ENCODE measurements at regions not wholly inside any gene's neighbourhood (a gene's known extent, or its start where the extent isn't known, plus 50 kb on each side); places are given as distances from the start of the nearest gene placed in this dataset.

- Histone ChIP-seq H3K9me2 (replicated peaks; ENCODE audit: low read length) (no peaks in the 10 kb centered on the region), H3K27ac (ENCODE audit: low read length) (no peak overlapping the region), H3K9ac (ENCODE audit: low read length) (no peak overlapping the region), H3K9me3 (ENCODE audit: low read length) (no peaks in the 10 kb centered on the region), H3K79me2 (ENCODE audit: low read length) (no peaks in the 10 kb centered on the region), H4K20me1 (ENCODE audit: low read length) (no peaks in the 10 kb centered on the region), H3K4me2 (ENCODE audit: low read length) (no peak overlapping the region), H3K27me3 (ENCODE audit: low read length) (no peaks in the 10 kb centered on the region), H3K36me3 (ENCODE audit: low read depth, low read length) (no peaks in the 10 kb centered on the region), H3F3A (ENCODE audit: low read length, unreplicated experiment) (no peaks in the 10 kb centered on the region), H3K4me1 (ENCODE audit: insufficient read depth, low read length) (peaks cover 9% of the 10 kb centered on the region; the same call in 1 of the 2 replicates), H3K4me3 (ENCODE audit: low read length) (no peak overlapping the region), H2AFZ (ENCODE audit: low read length) (no peak overlapping the region)
- intact Hi-C loops (cut with micrococcal nuclease): no loop called here
- ATAC-seq: no peak
- CTCF ChIA-PET: no interaction called here
- TF ChIP-seq EZH2phosphoT487 (IDR thresholded peaks at IDR 0.05; ENCODE audit: borderline replicate concordance, low read length): no peak
- POLR2A ChIA-PET (ENCODE audit: unreplicated experiment): no interaction called here
- BruUV-seq (replicated peaks): no TSS peak
- DNase-seq: no peak
Measured at GRCh38 chr20:57763235-57763595, 53.4 kb upstream of the PMEPA1 start.

- ChIA-PET CTCF (no interaction called here), POLR2A (ENCODE audit: unreplicated experiment) (no interaction called here)
- BruUV-seq (replicated peaks): no TSS peak
- no peaks in the 10 kb centered on the region for H3K9me3 ChIP-seq (ENCODE audit: low read length)
- no peaks in the 10 kb centered on the region for H3K79me2 ChIP-seq (ENCODE audit: low read length)
- no peak overlapping the region for H3K4me3 ChIP-seq (ENCODE audit: low read length)
- ATAC-seq (no peak), DNase-seq (no peak)
- no peak overlapping the region for H3K9ac ChIP-seq (ENCODE audit: low read length)
- H3K4me2 ChIP-seq (ENCODE audit: low read length): no peak overlapping the region
- H3F3A ChIP-seq (ENCODE audit: low read length, unreplicated experiment): no peaks in the 10 kb centered on the region
- H3K4me1 ChIP-seq (ENCODE audit: insufficient read depth, low read length): peaks cover 9% of the 10 kb centered on the region; the same call in 1 of the 2 replicates
- H3K27me3 ChIP-seq (ENCODE audit: low read length): no peaks in the 10 kb centered on the region
- TF ChIP-seq EZH2phosphoT487 (IDR thresholded peaks at IDR 0.05; ENCODE audit: borderline replicate concordance, low read length): no peak
- no peak for TF ChIP-seq CTCF (conservative IDR thresholded peaks at IDR 0.05; ENCODE audit: low read depth, low read length)
- TF ChIP-seq EZH2 (IDR thresholded peaks at IDR 0.05; ENCODE audit: low read length, unreplicated experiment): no peak
- no peaks in the 10 kb centered on the region for H4K20me1 ChIP-seq (ENCODE audit: low read length)
- intact Hi-C loops (cut with micrococcal nuclease): no loop called here
- H3K27ac ChIP-seq (ENCODE audit: low read length): no peak overlapping the region
- H2AFZ ChIP-seq (ENCODE audit: low read length): no peak overlapping the region
- no peaks in the 10 kb centered on the region for H3K9me2 ChIP-seq (replicated peaks; ENCODE audit: low read length)
- no peaks in the 10 kb centered on the region for H3K36me3 ChIP-seq (ENCODE audit: low read depth, low read length)
Measured at GRCh38 chr20:57762531-57763234, 52.9 kb upstream of the PMEPA1 start.

- no peaks in the 10 kb centered on the region for H3F3A ChIP-seq (ENCODE audit: low read length, unreplicated experiment)
- no peaks in the 10 kb centered on the region for H3K9me2 ChIP-seq (replicated peaks; ENCODE audit: low read length)
- no TSS peak for BruUV-seq (replicated peaks)
- H3K9ac ChIP-seq (ENCODE audit: low read length): no peak overlapping the region
- H3K36me3 ChIP-seq (ENCODE audit: low read depth, low read length): no peaks in the 10 kb centered on the region
- TF ChIP-seq CTCF (conservative IDR thresholded peaks at IDR 0.05; ENCODE audit: low read depth, low read length) (no peak), EZH2 (IDR thresholded peaks at IDR 0.05; ENCODE audit: low read length, unreplicated experiment) (no peak), EZH2phosphoT487 (IDR thresholded peaks at IDR 0.05; ENCODE audit: borderline replicate concordance, low read length) (no peak)
- no peak overlapping the region for H3K27ac ChIP-seq (ENCODE audit: low read length)
- H3K4me3 ChIP-seq (ENCODE audit: low read length): no peak overlapping the region
- ATAC-seq (no peak), DNase-seq (no peak)
- H3K27me3 ChIP-seq (ENCODE audit: low read length): no peaks in the 10 kb centered on the region
- H2AFZ ChIP-seq (ENCODE audit: low read length): no peak overlapping the region
- H3K4me2 ChIP-seq (ENCODE audit: low read length): no peak overlapping the region
- CTCF ChIA-PET: no interaction called here
- intact Hi-C loops (cut with micrococcal nuclease): no loop called here
- no peaks in the 10 kb centered on the region for H3K9me3 ChIP-seq (ENCODE audit: low read length)
- no peaks in the 10 kb centered on the region for H4K20me1 ChIP-seq (ENCODE audit: low read length)
- POLR2A ChIA-PET (ENCODE audit: unreplicated experiment): no interaction called here
- H3K4me1 ChIP-seq (ENCODE audit: insufficient read depth, low read length): peaks cover 9% of the 10 kb centered on the region; the same call in 1 of the 2 replicates
- H3K79me2 ChIP-seq (ENCODE audit: low read length): no peaks in the 10 kb centered on the region
Measured at GRCh38 chr20:57761413-57761734, 51.6 kb upstream of the PMEPA1 start.
